H9 (cell line): ENCODE measurements at regions not wholly inside any gene's neighbourhood (a gene's known extent, or its start where the extent isn't known, plus 50 kb on each side); places are given as distances from the start of the nearest gene placed in this dataset.

Source experiments
- DNase-seq: peaks from one replicate; pipeline ENCODE4 v3.0.0-alpha.2; 2017
- H2AFZ ChIP-seq: one replicate; pipeline ENCODE4 v1.6.1; 2013; ENCODE audit warnings: mild to moderate bottlenecking, low read length, control low read depth, moderate library complexity
- H2AK5ac ChIP-seq: 2 replicates; pipeline ENCODE4 v1.6.1; 2013; ENCODE audit warnings: low read length, control low read depth, mixed read lengths; ENCODE audit not compliant: insufficient read length
- H2BK120ac ChIP-seq: one replicate; pipeline ENCODE4 v1.6.1; 2013; ENCODE audit warnings: low read depth, mild to moderate bottlenecking, low read length, control low read depth, inconsistent platforms; ENCODE audit not compliant: poor library complexity, severe bottlenecking
- H2BK12ac ChIP-seq: 2 replicates; pipeline ENCODE4 v1.6.1; 2013; ENCODE audit warnings: low read length, control low read depth, mixed read lengths, low read depth; ENCODE audit not compliant: insufficient read length
- H2BK15ac ChIP-seq: 2 replicates; pipeline ENCODE4 v1.6.1; 2013; ENCODE audit warnings: low read depth, low read length, control low read depth
- H2BK20ac ChIP-seq: one replicate; pipeline ENCODE4 v1.6.1; 2013; ENCODE audit warnings: low read depth, mild to moderate bottlenecking, low read length, control low read depth, inconsistent platforms; ENCODE audit not compliant: poor library complexity, severe bottlenecking
- H2BK5ac ChIP-seq: 2 replicates; pipeline ENCODE4 v1.6.1; 2013; ENCODE audit warnings: low read length, control low read depth, mixed read lengths; ENCODE audit not compliant: insufficient read length
- H3K14ac ChIP-seq: 2 replicates; pipeline ENCODE4 v1.6.1; 2013; ENCODE audit warnings: low read length, control low read depth; ENCODE audit not compliant: insufficient read depth
- H3K18ac ChIP-seq: 2 replicates; pipeline ENCODE4 v1.6.1; 2013; ENCODE audit warnings: low read depth, mild to moderate bottlenecking, mixed read lengths, low read length, control low read depth; ENCODE audit not compliant: insufficient read length
- H3K23ac ChIP-seq: 2 replicates; pipeline ENCODE4 v1.6.1; 2013; ENCODE audit warnings: low read length, control low read depth, mixed read lengths, low read depth; ENCODE audit not compliant: insufficient read length
- H3K23me2 ChIP-seq: 2 replicates; pipeline ENCODE4 v1.6.1; 2013; ENCODE audit warnings: low read depth, mild to moderate bottlenecking, mixed read lengths, low read length, control low read depth; ENCODE audit not compliant: insufficient read length, poor library complexity, severe bottlenecking
- H3K27ac ChIP-seq: 2 replicates; pipeline ENCODE4 v1.5.1; 2013; ENCODE audit warnings: low read length, control low read depth, mixed read lengths, low read depth; ENCODE audit not compliant: insufficient read length
- H3K27me3 ChIP-seq: 2 replicates; pipeline ENCODE4 v1.6.1; 2013; ENCODE audit warnings: low read length, control low read depth, inconsistent platforms; ENCODE audit not compliant: insufficient read depth
- H3K4ac ChIP-seq: 2 replicates; pipeline ENCODE4 v1.6.1; 2013; ENCODE audit warnings: low read depth, mild to moderate bottlenecking, control low read depth, inconsistent platforms, low read length, moderate library complexity
- H3K4me1 ChIP-seq: 2 replicates; pipeline ENCODE4 v1.6.1; 2013; ENCODE audit warnings: low read length, control low read depth, inconsistent platforms; ENCODE audit not compliant: insufficient read depth
- H3K4me2 ChIP-seq: 2 replicates; pipeline ENCODE4 v1.6.1; 2013; ENCODE audit warnings: low read length, control low read depth, mixed read lengths; ENCODE audit not compliant: insufficient read length, insufficient read depth
- H3K56ac ChIP-seq: 2 replicates; pipeline ENCODE4 v1.6.1; 2013; ENCODE audit warnings: low read depth, mild to moderate bottlenecking, mixed read lengths, low read length, control low read depth; ENCODE audit not compliant: insufficient read length
- H3K79me1 ChIP-seq: 2 replicates; pipeline ENCODE4 v1.6.1; 2013; ENCODE audit warnings: low read depth, mild to moderate bottlenecking, moderate library complexity, low read length, control low read depth, inconsistent platforms; ENCODE audit not compliant: insufficient read depth, poor library complexity, severe bottlenecking
- H3K79me2 ChIP-seq: 2 replicates; pipeline ENCODE4 v1.6.1; 2013; ENCODE audit warnings: low read length, control low read depth, inconsistent platforms; ENCODE audit not compliant: insufficient read depth
- H3K9ac ChIP-seq: 2 replicates; pipeline ENCODE4 v1.6.1; 2013; ENCODE audit warnings: low read length, control low read depth, mixed read lengths; ENCODE audit not compliant: insufficient read length; ENCODE audit errors: extremely low read depth
- H3K9me3 ChIP-seq: one replicate; pipeline ENCODE4 v1.6.1; 2013; ENCODE audit warnings: low read depth, low read length, inconsistent platforms; ENCODE audit not compliant: control insufficient read depth
- H3T11ph ChIP-seq: one replicate; pipeline ENCODE4 v1.6.1; 2013; ENCODE audit warnings: mild to moderate bottlenecking, low read length, control low read depth, inconsistent platforms
- H4K20me1 ChIP-seq: one replicate; pipeline ENCODE4 v1.6.1; 2013; ENCODE audit not compliant: control insufficient read depth, insufficient read length, insufficient read depth
- H4K5ac ChIP-seq: 2 replicates; pipeline ENCODE4 v1.6.1; 2013; ENCODE audit warnings: low read depth, mild to moderate bottlenecking, mixed read lengths, low read length, control low read depth; ENCODE audit not compliant: insufficient read length
- H4K8ac ChIP-seq: replicated peaks from 2 replicates; pipeline ENCODE4 v1.6.1; 2013; ENCODE audit warnings: low read length, control low read depth, mixed read lengths, low read depth; ENCODE audit not compliant: insufficient read length
- H4K91ac ChIP-seq: 2 replicates; pipeline ENCODE4 v1.6.1; 2013; ENCODE audit warnings: low read depth, mild to moderate bottlenecking, moderate library complexity, mixed read lengths, low read length, control low read depth; ENCODE audit not compliant: insufficient read length
- H3K27ac Mint-ChIP-seq, 3 experiments: 2 replicates in 2 of 3; 3 replicates in 1 of 3; pipeline ENCODE4 v1.8.0; 2020 to 2021; ENCODE audit warnings: mixed read lengths in 3 of 3, mild to moderate bottlenecking in 1 of 3, moderate library complexity in 1 of 3
- H3K27me3 Mint-ChIP-seq: 2 replicates; pipeline ENCODE4 v1.8.0; 2021; ENCODE audit warnings: low read depth, mild to moderate bottlenecking, moderate library complexity, mixed read lengths
- H3K36me3 Mint-ChIP-seq, 3 experiments: 2 replicates in 2 of 3; 3 replicates in 1 of 3; pipeline ENCODE4 v1.8.0; 2020 to 2021; ENCODE audit warnings: low read depth in 3 of 3, mixed read lengths in 3 of 3; ENCODE audit not compliant: insufficient read depth in 1 of 3
- H3K4me1 Mint-ChIP-seq, 2 experiments: 2 replicates each; pipeline ENCODE4 v1.8.0; 2020; ENCODE audit warnings: mixed read lengths in 2 of 2
- H3K4me3 Mint-ChIP-seq, 2 experiments: 2 replicates in 1 of 2; 3 replicates in 1 of 2; pipeline ENCODE4 v1.8.0; 2020 to 2021; ENCODE audit warnings: mild to moderate bottlenecking in 2 of 2, mixed read lengths in 2 of 2, moderate library complexity in 1 of 2
- H3K9me3 Mint-ChIP-seq, 2 experiments: 2 replicates in 1 of 2; 3 replicates in 1 of 2; pipeline ENCODE4 v1.8.0; 2020; ENCODE audit warnings: mild to moderate bottlenecking in 2 of 2, mixed read lengths in 2 of 2, moderate library complexity in 1 of 2
- CTCF ChIP-seq: fragments of 200-600 bp; sonication (generic); conservative IDR thresholded peaks from 3 replicates; pipeline ENCODE4 v1.8.0; 2021; ENCODE audit warnings: antibody characterized with exemption, mild to moderate bottlenecking
- WGBS: extraction: QIAGEN DNeasy Blood & Tissue Kit; methylation state at CpG from one replicate; pipeline ENCODE4 v1.1.7; 2013; ENCODE audit warnings: missing lambda C conversion rate, low lambda C conversion rate, mixed read lengths; ENCODE audit not compliant: insufficient read length; ENCODE audit errors: extremely low coverage; 5-methylcytosine and 5-hydroxymethylcytosine counted together

- Histone ChIP-seq H2BK120ac (no peak overlapping the region), H2AK5ac (no peak overlapping the region), H4K5ac (no peak overlapping the region), H3K9ac (no peak overlapping the region), H3K4ac (no peak overlapping the region), H3K14ac (no peak overlapping the region), H2BK12ac (no peak overlapping the region), H2BK5ac (no peak overlapping the region), H3T11ph (no peak overlapping the region), H4K20me1 (no peaks in the 10 kb centered on the region), H4K91ac (no peak overlapping the region), H2AFZ (no peak overlapping the region), H3K79me1 (no peaks in the 10 kb centered on the region), H3K9me3 (no peaks in the 10 kb centered on the region), H3K79me2 (no peaks in the 10 kb centered on the region), H3K56ac (no peak overlapping the region), H2BK20ac (no peak overlapping the region), H3K27ac (no peak overlapping the region), H3K18ac (no peak overlapping the region), H3K4me2 (no peak overlapping the region), H3K27me3 (no peaks in the 10 kb centered on the region), H3K23ac (no peak overlapping the region), H2BK15ac (no peak overlapping the region), H3K4me1 (0 out of 2 replicates have a peak, but pooled peaks cover 3% of the 10 kb centered on the region), H3K23me2 (no peaks in the 10 kb centered on the region), H4K8ac (no peak overlapping the region)
- no CpG with 5 or more reads among the region's 7 CpGs for WGBS
- Mint-ChIP-seq H3K9me3 (peaks cover 4 to 14% of the 10 kb centered on the region in 2 experiments; a peak in 4 of 5 replicates), H3K4me1 (peaks cover 12 to 30% of the 10 kb centered on the region in 2 experiments), H3K36me3 (peaks cover 2 to 14% (median 3%) of the 10 kb centered on the region in 3 experiments; a peak in 4 of 7 replicates), H3K27me3 (no peaks in the 10 kb centered on the region; the same call in 1 of the 2 replicates), H3K27ac (no peak overlapping the region), H3K4me3 (no peak overlapping the region)
- TF ChIP-seq CTCF, result no peak
- no peak for DNase-seq
These were observed 84.6 kb downstream of the MYL12B start for GRCh38 chr18:3346487-3346886.
